NB4 (cell line): ENCODE measurements at regions not wholly inside any gene's neighbourhood (a gene's known extent, or its start where the extent isn't known, plus 50 kb on each side); places are given as distances from the start of the nearest gene placed in this dataset.

Experiments used
- DNase-seq: peaks from one replicate; pipeline ENCODE4 v3.0.0; 2010; ENCODE audit warnings: low read depth
- H3K4me3 ChIP-seq: one replicate; pipeline ENCODE4 v1.5.1; 2011; ENCODE audit warnings: mild to moderate bottlenecking, low read depth, low read length, moderate library complexity
- MYC ChIP-seq: IDR thresholded peaks from 2 replicates; pipeline ENCODE4 v1.6.1; 2011; ENCODE audit warnings: low read depth, low read length
- POLR2A ChIP-seq: IDR thresholded peaks from 2 replicates; pipeline ENCODE4 v1.6.1; 2011; ENCODE audit warnings: mild to moderate bottlenecking; ENCODE audit not compliant: insufficient read length; ENCODE audit errors: extremely low read depth
- TF ChIP-seq, protein P1 (sequence below): IDR thresholded peaks from 2 replicates; pipeline ENCODE4 v1.6.1; 2011; ENCODE audit warnings: low read depth, low read length
- TF ChIP-seq, protein P2 (sequence below): IDR thresholded peaks from one replicate; pipeline ENCODE4 v1.5.1; 2012; ENCODE audit warnings: low read depth, low read length

DNA sequence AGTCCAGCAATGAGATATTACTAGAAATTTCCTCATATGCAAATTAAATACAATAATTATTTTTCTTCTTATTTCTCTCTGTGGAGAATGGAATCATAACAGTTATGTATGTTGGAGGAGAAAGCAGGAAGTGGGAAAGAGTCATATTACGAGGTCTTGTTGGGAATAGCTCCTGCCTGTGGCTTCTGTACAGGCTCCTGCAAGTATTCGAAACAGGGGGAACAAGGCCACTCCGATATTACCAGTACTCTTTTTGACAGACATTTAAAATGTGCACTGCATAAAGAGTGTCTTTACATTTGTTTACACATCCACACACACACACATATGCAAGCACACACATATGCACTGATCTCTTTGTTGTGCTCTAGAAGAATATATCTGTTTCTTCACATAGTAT, 812.0 kb upstream of the ZNF608 start:
- no peak for DNase-seq
- TF ChIP-seq, protein P1, sequence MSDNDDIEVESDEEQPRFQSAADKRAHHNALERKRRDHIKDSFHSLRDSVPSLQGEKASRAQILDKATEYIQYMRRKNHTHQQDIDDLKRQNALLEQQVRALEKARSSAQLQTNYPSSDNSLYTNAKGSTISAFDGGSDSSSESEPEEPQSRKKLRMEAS = no peak
- no peak for TF ChIP-seq MYC
- TF ChIP-seq, protein P2, sequence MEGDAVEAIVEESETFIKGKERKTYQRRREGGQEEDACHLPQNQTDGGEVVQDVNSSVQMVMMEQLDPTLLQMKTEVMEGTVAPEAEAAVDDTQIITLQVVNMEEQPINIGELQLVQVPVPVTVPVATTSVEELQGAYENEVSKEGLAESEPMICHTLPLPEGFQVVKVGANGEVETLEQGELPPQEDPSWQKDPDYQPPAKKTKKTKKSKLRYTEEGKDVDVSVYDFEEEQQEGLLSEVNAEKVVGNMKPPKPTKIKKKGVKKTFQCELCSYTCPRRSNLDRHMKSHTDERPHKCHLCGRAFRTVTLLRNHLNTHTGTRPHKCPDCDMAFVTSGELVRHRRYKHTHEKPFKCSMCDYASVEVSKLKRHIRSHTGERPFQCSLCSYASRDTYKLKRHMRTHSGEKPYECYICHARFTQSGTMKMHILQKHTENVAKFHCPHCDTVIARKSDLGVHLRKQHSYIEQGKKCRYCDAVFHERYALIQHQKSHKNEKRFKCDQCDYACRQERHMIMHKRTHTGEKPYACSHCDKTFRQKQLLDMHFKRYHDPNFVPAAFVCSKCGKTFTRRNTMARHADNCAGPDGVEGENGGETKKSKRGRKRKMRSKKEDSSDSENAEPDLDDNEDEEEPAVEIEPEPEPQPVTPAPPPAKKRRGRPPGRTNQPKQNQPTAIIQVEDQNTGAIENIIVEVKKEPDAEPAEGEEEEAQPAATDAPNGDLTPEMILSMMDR = no peak
- TF ChIP-seq POLR2A = no peak
- no peak overlapping the region for H3K4me3 ChIP-seq

DNA sequence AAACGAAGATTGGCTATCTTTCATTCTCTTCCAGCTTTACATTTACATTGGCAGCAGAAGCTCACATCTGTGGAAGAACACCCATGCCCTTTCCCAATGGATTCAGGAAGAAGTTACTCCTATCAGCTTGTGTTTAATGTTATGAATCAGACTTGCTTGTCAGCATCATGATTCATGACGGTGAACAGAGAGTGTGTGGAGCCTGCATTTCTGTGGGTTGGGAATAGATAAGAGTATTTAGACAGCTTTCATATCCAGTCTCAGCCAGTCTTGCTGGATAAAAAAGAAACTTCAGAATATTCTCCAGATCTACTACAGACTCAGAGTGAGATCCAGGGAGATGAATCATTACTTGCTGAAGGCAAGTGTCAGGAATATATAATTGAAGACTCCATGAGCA, 812.9 kb upstream of the ZNF608 start:
- DNase-seq = no peak
- TF ChIP-seq, protein P2 = no peak
- TF ChIP-seq, protein P1 = no peak
- TF ChIP-seq POLR2A (no peak), MYC (no peak)
- H3K4me3 ChIP-seq = no peak overlapping the region

DNA sequence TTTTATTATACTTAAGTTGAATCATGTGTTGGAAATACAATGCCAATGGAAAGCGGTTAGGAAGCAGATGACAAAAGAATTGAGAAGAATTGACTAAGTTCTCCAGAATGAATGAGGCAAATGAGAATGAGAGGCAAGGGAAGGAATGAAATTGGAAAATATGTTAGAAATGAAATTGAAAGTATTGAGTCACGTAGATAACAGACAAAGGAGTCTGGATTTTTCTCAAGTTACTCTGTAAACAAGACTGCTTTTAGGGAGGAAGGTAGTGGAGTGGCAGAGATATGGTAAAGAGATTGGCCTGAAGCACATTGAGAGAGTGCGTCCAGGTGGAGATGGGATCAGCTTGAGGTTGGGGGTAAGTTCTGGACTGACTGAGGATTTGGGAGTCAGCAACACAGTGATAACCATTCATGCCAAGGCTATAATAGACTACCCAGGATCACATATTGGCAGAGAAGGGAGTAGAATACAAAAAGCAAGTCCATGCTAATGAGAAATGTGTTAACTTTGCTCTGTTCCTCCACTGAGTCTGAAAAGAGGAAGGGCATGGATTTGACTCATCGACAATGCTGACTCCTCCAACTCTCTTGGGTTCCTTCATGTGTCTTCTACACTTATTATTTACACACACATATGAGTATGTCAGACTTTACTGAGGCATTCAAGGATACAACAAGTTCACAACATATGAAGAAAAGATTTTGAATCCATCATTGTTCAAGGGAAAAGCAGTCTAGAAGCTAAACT, 814.2 kb upstream of the ZNF608 start:
- no peak overlapping the region for H3K4me3 ChIP-seq
- TF ChIP-seq, protein P2 = no peak
- TF ChIP-seq POLR2A (no peak), MYC (no peak)
- TF ChIP-seq, protein P1 = no peak
- peak; percentile 4 for DNase-seq

DNA sequence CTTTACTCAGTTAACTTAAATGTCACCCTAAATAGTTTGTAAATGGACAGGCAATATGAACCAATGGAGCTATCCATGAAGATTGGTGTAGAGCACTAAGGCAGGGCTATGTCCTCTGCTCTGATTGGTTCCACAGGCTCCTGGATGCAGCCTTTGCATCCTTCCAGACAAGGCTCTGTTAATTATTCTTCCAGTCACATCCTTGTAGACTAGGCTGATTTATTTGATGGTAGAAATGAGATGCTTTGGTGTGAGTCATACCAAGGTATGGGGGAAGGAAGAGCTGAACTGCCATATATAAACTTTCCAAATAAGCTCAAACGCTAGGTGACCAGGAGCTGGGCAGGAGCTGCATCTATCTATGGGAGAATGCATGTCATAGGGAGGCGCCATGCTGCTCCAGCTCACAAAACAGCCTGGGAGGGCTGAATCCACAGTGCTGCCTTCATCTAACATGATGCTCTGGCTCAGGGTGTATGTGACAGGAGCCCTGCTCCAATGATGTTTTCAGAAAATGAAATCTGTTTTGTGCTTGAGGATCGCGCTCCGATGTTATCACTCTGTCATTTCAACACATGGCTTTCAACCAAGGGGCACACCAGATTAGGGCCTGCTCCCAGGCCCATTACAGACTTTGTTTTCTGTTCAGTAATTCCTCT, 818.0 kb upstream of the ZNF608 start:
- no peak overlapping the region for H3K4me3 ChIP-seq
- DNase-seq = no peak
- TF ChIP-seq, protein P1 = no peak
- no peak for TF ChIP-seq MYC
- TF ChIP-seq POLR2A = no peak
- TF ChIP-seq, protein P2 = no peak

DNA sequence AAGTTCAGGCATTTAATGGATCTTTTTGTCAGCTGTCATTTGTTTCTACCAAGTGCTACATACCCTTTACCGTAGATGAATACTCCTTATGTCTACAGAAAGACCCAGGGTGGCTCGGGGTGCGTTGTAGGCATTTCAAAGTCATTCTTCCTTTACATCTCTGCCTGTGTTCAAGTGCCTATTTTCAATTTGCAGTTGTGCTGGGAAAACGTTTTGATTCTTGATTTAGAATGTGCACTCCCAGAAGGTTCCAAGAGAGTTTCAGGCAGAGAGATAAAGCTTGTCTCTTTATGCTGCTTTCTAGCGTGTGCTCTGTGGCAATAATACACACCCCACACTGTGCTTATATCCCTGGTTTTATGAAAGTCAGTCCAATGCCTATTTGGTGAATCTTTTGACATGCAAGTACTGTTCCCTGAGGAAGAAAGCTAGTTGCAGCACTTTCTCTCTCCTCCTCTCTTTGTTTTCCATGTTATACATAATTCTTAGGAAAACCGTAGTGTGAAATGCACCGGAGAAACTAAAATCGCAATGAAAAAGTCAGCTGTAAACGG, 828.1 kb upstream of the ZNF608 start:
- no peak overlapping the region for H3K4me3 ChIP-seq
- TF ChIP-seq POLR2A (no peak), MYC (no peak)
- TF ChIP-seq, protein P2 = no peak

More for the DNA sequence above, 828.1 kb upstream of the ZNF608 start:
- no peak for DNase-seq
